ENCODE measurements at regions not wholly inside any gene's neighbourhood (a gene's known extent, or its start where the extent isn't known, plus 50 kb on each side); places are given as distances from the start of the nearest gene placed in this dataset.

- no peak overlapping the region for H3K4me2 ChIP-seq (ENCODE audit: low read length)
- H3K27ac ChIP-seq (ENCODE audit: low read depth, low read length), result no peak overlapping the region
- Mint-ChIP-seq H3K9me3 (ENCODE audit: unreplicated experiment) (no peaks in the 10 kb centered on the region), H3K27me3 (ENCODE audit: low read depth, unreplicated experiment) (peaks cover 21% of the 10 kb centered on the region), H3K4me3 (ENCODE audit: unreplicated experiment) (no peak overlapping the region), H3K4me1 (ENCODE audit: low read depth, unreplicated experiment) (peaks cover 4% of the 10 kb centered on the region), H3K27ac (ENCODE audit: unreplicated experiment) (no peak overlapping the region), H3K36me3 (ENCODE audit: low read depth, unreplicated experiment) (peaks cover 2% of the 10 kb centered on the region)
- TF ChIP-seq CTCF (IDR thresholded peaks at IDR 0.05; ENCODE audit: insufficient read depth, low read depth, low read length) (no peak), EZH2 (IDR thresholded peaks at IDR 0.05; ENCODE audit: insufficient read depth, low read length) (no peak)
- H3K9me3 ChIP-seq (ENCODE audit: insufficient read depth, low read depth, low read length), result no peaks in the 10 kb centered on the region
- H3K4me3 ChIP-seq (ENCODE audit: insufficient read depth, low read depth, low read length), result no peak overlapping the region
- H3K79me2 ChIP-seq (ENCODE audit: insufficient read depth, low read length), result no peaks in the 10 kb centered on the region
- no peak for FAIRE-seq
- H3K4me1 ChIP-seq (ENCODE audit: insufficient read depth, low read length), result peaks cover under 1% of the 10 kb centered on the region
- H3K36me3 ChIP-seq (ENCODE audit: insufficient read depth, low read length), result no peaks in the 10 kb centered on the region
- peaks cover 9% of the 10 kb centered on the region for H3K27me3 ChIP-seq (ENCODE audit: insufficient read depth, low read length)
- DNase-seq (ENCODE audit: low read depth), result no peak
- H3K9ac ChIP-seq (ENCODE audit: low read length), result no peak overlapping the region
- no peaks in the 10 kb centered on the region for H4K20me1 ChIP-seq (ENCODE audit: insufficient read depth, low read length)
- H2AFZ ChIP-seq (ENCODE audit: low read depth, low read length), result no peak overlapping the region
Observed at GRCh38 chr6:14633479-14633878, 515.9 kb downstream of the CD83 start.

- H3K4me1 Mint-ChIP-seq (ENCODE audit: low read depth, unreplicated experiment), result peaks cover 6% of the 10 kb centered on the region
- no peak overlapping the region for H3K9ac ChIP-seq (ENCODE audit: low read length)
- peaks cover 2% of the 10 kb centered on the region for H3K36me3 Mint-ChIP-seq (ENCODE audit: low read depth, unreplicated experiment)
- no peak overlapping the region for H3K27ac ChIP-seq (ENCODE audit: low read depth, low read length)
- H3K27me3 ChIP-seq (ENCODE audit: insufficient read depth, low read length), result peaks cover 9% of the 10 kb centered on the region
- peaks cover 18% of the 10 kb centered on the region for H3K27me3 Mint-ChIP-seq (ENCODE audit: low read depth, unreplicated experiment)
- no peak overlapping the region for H3K4me3 Mint-ChIP-seq (ENCODE audit: unreplicated experiment)
- no peaks in the 10 kb centered on the region for H3K36me3 ChIP-seq (ENCODE audit: insufficient read depth, low read length)
- H3K27ac Mint-ChIP-seq (ENCODE audit: unreplicated experiment), result no peak overlapping the region
- no peak overlapping the region for H3K4me2 ChIP-seq (ENCODE audit: low read length)
- no peak for DNase-seq (ENCODE audit: low read depth)
- no peak for FAIRE-seq
- H3K9me3 Mint-ChIP-seq (ENCODE audit: unreplicated experiment), result no peaks in the 10 kb centered on the region
- no peaks in the 10 kb centered on the region for H3K9me3 ChIP-seq (ENCODE audit: insufficient read depth, low read depth, low read length)
- H3K4me3 ChIP-seq (ENCODE audit: insufficient read depth, low read depth, low read length), result no peak overlapping the region
- TF ChIP-seq CTCF (IDR thresholded peaks at IDR 0.05; ENCODE audit: insufficient read depth, low read depth, low read length) (no peak), EZH2 (IDR thresholded peaks at IDR 0.05; ENCODE audit: insufficient read depth, low read length) (no peak)
- H3K4me1 ChIP-seq (ENCODE audit: insufficient read depth, low read length), result peaks cover 6% of the 10 kb centered on the region
- no peaks in the 10 kb centered on the region for H4K20me1 ChIP-seq (ENCODE audit: insufficient read depth, low read length)
- H3K79me2 ChIP-seq (ENCODE audit: insufficient read depth, low read length), result no peaks in the 10 kb centered on the region
- H2AFZ ChIP-seq (ENCODE audit: low read depth, low read length), result no peak overlapping the region
Observed at GRCh38 chr6:14634072-14634471, 516.5 kb downstream of the CD83 start.

- Mint-ChIP-seq H3K27me3 (ENCODE audit: low read depth, unreplicated experiment) (peaks cover 17% of the 10 kb centered on the region), H3K27ac (ENCODE audit: unreplicated experiment) (no peak overlapping the region), H3K4me3 (ENCODE audit: unreplicated experiment) (no peak overlapping the region), H3K4me1 (ENCODE audit: low read depth, unreplicated experiment) (peaks cover 2% of the 10 kb centered on the region), H3K36me3 (ENCODE audit: low read depth, unreplicated experiment) (peaks cover 2% of the 10 kb centered on the region), H3K9me3 (ENCODE audit: unreplicated experiment) (no peaks in the 10 kb centered on the region)
- TF ChIP-seq CTCF (IDR thresholded peaks at IDR 0.05; ENCODE audit: insufficient read depth, low read depth, low read length), result no peak
- no peak for TF ChIP-seq EZH2 (IDR thresholded peaks at IDR 0.05; ENCODE audit: insufficient read depth, low read length)
- H3K27ac ChIP-seq (ENCODE audit: low read depth, low read length), result no peak overlapping the region
- H3K4me3 ChIP-seq (ENCODE audit: insufficient read depth, low read depth, low read length), result no peak overlapping the region
- peaks cover 5% of the 10 kb centered on the region for H3K27me3 ChIP-seq (ENCODE audit: insufficient read depth, low read length)
- FAIRE-seq (no peak), DNase-seq (ENCODE audit: low read depth) (no peak)
- H3K4me2 ChIP-seq (ENCODE audit: low read length), result no peak overlapping the region
- no peaks in the 10 kb centered on the region for H4K20me1 ChIP-seq (ENCODE audit: insufficient read depth, low read length)
- H3K9ac ChIP-seq (ENCODE audit: low read length), result no peak overlapping the region
- no peaks in the 10 kb centered on the region for H3K79me2 ChIP-seq (ENCODE audit: insufficient read depth, low read length)
- H3K9me3 ChIP-seq (ENCODE audit: insufficient read depth, low read depth, low read length), result no peaks in the 10 kb centered on the region
- H3K4me1 ChIP-seq (ENCODE audit: insufficient read depth, low read length), result peaks cover 10% of the 10 kb centered on the region
- H2AFZ ChIP-seq (ENCODE audit: low read depth, low read length), result no peak overlapping the region
- no peaks in the 10 kb centered on the region for H3K36me3 ChIP-seq (ENCODE audit: insufficient read depth, low read length)
Observed at GRCh38 chr6:14635195-14635594, 517.6 kb downstream of the CD83 start.
